ENCODE measurements at regions not wholly inside any gene's neighbourhood (a gene's known extent, or its start where the extent isn't known, plus 50 kb on each side); places are given as distances from the start of the nearest gene placed in this dataset.

DNA sequence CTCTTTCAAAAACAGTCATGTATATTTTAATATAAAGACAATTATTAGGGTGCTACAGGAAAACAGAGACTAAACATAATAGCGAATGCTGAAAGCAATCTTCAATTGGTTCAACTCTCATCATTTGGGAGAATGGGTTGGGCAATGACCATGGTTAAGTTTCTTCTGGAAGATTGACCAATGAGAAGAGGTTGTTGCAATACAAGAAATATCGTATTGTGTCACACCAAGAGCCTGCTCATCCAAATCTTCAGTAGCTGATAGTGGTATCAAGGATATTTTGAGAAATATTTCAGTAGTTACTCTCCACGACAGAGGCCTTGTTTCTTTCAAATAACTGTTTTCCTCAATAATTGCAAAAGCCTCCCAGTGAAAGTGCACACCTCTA, 83.0 kb upstream of the FNDC3A start:
- no peak for DNase-seq

DNA sequence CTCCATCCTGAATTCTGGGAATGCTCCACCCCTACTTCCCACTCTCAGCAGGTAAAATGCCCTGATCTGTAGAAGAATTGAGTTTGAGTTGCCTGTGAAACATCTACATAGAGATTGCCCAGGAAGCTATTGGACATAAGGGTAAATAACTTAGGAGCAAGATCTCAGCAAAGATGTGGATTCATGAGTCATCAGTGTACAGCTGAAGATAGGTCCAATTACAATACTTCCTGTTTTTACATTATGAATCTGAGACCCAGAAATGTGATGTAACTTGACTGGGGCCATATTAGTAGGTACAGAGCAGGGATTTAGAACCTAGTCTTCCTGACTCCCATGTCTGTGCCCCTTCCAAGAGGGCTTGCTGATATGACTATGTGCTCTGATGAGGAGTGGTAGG, 79.4 kb upstream of the FNDC3A start:
- DNase-seq: no peak

DNA sequence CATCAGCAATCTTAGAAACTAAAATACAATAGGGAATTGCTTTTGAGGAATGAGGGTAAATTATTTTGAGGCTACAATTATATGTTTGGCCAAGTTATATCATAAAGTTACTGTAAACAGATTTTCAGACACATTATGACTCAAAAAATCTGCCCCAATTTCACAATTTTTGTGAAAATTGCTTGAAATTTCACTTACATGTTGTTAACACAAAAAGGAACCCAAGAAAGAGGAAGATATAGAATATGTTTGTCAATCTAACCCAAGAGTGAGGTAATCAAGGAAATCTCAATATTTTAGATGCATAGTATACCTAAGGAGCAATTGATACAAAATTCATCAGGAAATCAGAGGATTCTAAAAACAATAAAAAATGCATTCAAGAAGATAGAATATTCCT, 73.9 kb upstream of the FNDC3A start:
- no peak for DNase-seq

DNA sequence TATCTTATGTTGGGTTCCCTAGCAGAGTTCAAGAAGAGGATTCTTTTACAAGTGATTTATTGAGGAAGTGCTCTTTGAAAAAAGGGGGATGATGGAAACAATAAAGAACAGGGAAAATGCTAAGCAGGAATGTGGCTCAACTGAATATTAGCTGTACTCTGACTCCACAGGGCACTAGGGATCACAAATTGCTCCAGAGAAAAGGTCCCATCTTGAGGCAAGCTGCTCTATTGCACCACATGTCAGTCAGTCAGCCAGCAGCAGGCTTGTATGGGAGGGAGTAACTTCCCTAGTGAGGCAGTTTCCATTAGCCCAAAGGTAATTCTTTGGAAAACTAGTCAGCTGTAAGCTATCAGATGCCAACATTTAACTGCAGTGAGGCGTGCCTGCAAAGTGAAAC, 73.3 kb upstream of the FNDC3A start:
- no peak for DNase-seq

DNA sequence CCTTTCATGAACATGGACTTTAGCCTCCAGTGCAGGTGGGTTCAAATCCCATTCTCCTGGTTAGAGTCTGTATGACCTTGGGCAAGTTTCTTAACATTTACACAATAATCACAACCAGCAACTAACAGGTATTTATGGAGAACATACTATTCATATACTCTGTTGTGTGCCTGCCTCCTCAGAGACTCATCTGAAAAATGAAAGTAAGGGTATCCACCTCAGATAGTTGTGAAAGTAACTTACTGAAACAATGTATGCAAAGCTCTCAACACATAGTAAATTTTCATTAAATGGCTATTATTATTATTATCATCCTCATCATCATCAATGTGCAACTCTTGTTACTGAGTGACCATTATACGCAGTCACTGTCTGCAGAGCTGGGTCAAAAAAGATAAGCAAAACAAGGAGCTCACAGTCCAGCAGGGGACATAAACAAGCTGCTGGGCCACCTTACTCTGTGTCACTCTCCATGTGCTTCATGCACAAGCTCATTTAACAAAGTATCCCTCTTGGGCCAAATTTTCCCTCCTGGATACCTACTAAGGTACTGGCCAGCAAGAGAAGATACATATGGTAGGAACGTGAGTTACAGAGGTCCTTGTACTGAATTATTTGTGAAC, 70.9 kb upstream of the FNDC3A start:
- DNase-seq: no peak

DNA sequence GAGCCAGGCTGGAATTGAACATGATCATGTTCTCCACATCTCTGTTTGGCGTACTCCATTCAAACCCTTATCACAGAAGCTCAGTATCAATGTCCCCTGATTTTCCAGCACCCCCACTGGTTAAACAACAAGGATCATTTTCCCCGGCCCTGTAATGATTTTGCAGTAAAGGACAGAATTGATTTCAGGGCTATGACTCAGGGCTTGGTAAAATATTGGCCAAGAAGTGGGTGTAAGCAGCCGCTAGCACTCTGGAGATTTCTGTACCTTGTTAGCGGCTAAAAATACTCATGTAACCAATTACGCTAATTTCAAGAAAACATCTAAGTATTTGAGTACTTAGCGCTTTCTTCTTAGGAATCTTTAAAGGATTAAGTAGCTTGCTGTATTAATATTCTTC, 69.5 kb upstream of the FNDC3A start:
- DNase-seq: no peak

DNA sequence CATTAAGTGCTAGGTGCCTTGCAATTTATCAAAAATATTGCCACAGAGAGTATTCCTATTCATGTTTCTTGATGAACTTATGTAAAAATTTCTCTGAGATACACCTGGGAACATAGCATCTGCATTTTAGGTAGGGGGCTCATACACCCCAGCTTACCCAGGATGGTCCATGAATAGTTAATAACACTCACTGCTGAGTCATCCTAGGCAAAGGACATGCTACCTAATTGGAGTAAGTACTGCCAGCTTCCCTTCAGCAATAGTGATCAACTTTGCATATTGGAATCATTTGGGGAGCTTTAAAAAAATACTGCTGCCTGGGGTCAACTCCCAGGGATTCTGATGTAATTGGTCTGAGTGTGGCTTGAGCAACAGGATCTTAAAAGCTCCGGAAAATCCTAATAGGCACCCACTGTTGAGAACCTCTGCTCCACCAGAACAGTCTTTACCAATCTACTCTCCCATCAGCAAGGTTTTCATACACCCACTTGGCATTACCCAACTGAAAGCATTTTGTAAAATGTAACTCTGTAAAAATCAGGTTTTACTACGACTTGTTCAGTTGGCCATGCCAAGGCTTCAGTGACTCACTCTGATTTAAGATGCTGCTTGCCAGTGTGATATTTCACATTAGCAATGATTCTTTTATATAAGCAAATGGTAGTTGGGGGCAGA, 67.2 kb upstream of the FNDC3A start:
- DNase-seq: no peak

DNA sequence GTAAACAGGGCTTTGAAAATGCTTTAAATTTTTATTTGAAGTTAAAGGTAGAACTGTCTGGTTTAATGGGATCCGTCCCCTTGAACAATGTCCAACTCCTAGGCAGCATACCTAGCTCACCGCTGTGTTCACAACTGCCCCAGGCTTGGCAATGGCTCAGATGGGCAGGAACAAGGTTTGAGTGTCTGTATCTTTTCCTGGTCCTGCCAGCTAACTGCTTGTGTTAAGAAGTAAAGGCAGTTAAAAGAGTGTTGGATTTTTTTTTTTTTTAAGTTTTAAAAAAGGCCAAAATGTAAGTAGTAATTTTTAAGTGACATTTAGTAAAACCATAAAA, 66.7 kb upstream of the FNDC3A start:
- DNase-seq: no peak

DNA sequence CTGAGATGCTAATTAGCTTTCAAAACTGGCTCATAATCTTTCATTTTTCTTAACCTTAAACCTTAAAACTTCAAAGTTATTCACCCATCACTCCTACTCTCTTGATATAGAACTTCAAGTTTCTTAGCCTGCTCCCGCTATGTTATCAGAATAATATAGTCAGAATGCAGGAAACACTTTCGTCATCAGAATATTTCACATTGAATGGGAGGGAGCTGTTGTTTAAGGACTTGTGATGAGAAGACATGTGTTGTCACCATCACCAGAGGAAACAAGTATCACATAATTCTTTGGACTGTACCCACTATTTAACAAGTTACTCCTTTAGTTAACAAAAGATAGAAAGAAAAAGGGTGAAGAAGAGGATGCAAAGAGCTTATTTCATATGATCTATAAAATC, 65.0 kb upstream of the FNDC3A start:
- DNase-seq: no peak

DNA sequence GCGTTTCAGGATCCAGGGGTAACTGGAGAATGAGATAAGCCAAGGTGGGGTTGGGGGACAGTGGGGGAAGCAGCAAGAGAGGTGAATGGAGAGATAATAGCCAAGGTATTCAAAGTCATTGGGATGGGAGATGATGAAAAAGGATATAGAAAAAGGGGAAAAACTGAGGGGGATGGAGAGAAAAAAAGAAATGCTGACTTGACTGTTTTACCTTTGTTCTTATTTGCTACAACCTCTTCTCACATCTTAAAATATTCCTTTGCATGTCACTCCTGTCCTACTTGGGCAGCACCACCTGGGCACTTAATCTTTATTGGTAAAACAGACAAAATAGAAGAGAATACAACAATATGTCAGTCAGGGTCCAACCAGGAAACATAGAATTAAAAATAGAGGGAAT, 56.0 kb upstream of the FNDC3A start:
- DNase-seq: no peak

DNA sequence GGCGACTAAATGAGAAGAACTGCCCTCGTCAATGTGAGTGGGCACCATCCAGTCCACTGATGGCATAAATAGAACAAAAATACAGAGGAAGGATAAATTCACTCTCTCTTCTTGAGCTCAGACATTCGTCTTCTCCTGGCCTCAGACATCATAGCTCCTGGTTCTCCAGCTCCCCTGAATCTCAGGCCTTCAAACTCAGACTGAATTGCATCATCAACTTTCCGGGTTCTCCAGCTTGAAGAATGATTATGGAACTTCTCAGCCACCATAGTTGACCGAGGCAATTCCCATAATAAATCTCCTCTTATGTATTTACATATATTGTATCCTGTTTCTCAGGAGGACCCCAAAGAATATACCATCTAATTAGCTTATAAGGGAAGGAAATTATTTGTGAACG, 55.0 kb upstream of the FNDC3A start:
- DNase-seq: no peak

DNA sequence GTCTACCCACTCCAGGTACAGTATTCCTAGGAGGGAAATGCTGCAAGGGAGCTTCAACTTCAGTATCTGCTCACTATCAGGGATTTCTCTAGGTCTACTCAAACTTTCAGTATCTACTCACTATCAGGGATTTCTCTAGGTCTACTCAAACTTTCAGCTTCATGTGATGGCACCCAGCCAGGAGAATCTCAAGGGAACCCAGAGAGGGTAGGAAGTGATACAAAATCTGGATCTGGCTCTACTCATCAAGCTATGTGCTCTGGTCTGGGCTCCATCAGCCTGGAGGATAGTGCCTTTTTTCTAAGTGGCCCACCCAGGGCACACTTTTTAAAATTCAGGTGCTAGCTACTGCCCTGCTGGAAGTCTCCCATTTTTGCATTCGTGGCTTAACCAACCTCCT, 52.3 kb upstream of the FNDC3A start:
- no peak for DNase-seq

DNA sequence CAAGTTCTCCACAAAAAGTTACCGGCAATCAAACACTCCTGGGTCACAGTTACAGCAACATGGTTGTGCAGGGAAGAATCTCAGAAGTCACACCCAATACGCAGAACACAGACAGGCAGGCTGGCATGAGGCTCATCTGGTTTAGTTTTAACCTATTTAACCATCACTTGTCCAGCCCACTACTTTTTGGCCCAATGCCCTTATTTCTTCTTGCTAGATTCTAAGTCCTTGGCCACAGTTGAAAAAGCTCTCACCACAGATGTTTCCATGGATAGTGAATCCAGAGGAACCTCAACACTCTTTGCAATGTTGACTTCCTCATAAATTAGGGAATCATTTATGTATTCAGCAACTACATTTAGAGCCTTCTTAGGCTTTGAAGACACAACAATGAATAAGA, 50.7 kb upstream of the FNDC3A start:
- DNase-seq: no peak
